ENCODE measurements at regions not wholly inside any gene's neighbourhood (a gene's known extent, or its start where the extent isn't known, plus 50 kb on each side); places are given as distances from the start of the nearest gene placed in this dataset.

DNA sequence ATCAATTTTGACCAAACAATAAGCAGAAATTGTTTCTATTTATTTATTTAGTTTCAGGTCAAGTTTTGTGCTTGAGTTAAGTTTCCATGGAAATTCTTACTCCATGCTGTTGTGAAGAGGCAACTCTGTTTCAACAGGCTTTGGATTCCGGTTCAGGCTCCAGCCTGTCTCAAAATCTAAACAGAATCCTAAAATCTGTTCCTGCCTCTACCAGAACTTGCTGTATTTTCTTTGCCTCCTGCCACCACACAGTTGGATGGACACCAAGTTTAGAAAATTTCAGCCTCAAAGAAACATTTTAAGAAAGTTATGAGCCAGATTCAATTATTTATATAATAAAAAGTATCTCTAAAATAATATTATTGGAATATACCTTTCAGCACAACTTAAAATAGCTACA, 330.9 kb downstream of the FOXG1 start:
- TF ChIP-seq, protein P1, sequence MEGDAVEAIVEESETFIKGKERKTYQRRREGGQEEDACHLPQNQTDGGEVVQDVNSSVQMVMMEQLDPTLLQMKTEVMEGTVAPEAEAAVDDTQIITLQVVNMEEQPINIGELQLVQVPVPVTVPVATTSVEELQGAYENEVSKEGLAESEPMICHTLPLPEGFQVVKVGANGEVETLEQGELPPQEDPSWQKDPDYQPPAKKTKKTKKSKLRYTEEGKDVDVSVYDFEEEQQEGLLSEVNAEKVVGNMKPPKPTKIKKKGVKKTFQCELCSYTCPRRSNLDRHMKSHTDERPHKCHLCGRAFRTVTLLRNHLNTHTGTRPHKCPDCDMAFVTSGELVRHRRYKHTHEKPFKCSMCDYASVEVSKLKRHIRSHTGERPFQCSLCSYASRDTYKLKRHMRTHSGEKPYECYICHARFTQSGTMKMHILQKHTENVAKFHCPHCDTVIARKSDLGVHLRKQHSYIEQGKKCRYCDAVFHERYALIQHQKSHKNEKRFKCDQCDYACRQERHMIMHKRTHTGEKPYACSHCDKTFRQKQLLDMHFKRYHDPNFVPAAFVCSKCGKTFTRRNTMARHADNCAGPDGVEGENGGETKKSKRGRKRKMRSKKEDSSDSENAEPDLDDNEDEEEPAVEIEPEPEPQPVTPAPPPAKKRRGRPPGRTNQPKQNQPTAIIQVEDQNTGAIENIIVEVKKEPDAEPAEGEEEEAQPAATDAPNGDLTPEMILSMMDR (IDR thresholded peaks at IDR 0.05): no peak
- TF ChIP-seq POLR2AphosphoS5 (IDR thresholded peaks at IDR 0.05): no peak
- no peak for TF ChIP-seq POLR2A (IDR thresholded peaks at IDR 0.05; ENCODE audit: low read depth)
- TF ChIP-seq EP300 (IDR thresholded peaks at IDR 0.05): no peak
